IMR-90 (cell line): ENCODE measurements at regions not wholly inside any gene's neighbourhood (a gene's known extent, or its start where the extent isn't known, plus 50 kb on each side); places are given as distances from the start of the nearest gene placed in this dataset.

Experiments used
- ATAC-seq: fragments of 200-7000 bp; cut with Tn5 transposase; 2 replicates; pipeline ENCODE4 v1.9.1; 2020; ENCODE audit warnings: low read depth, mild to moderate bottlenecking, moderate library complexity
- BruUV-seq: library from RNA; stranded (reverse); fragments of 400-500 nt; replicated peaks from 2 replicates; lab custom pipeline; 2021; lab: Mats Ljungman, UMichigan
- CTCF ChIA-PET: fragments of 300-600 bp; formaldehyde crosslinking; extraction: SDS; loops from one replicate; lab custom pipeline; 2021; ENCODE audit warnings: antibody characterized with exemption; lab: Yijun Ruan, JAX
- POLR2A ChIA-PET: fragments of 300-600 bp; sonication (Branson Sonifier 250); formaldehyde crosslinking; loops from one replicate; lab custom pipeline; 2022; ENCODE audit warnings: antibody characterized with exemption; ENCODE audit not compliant: unreplicated experiment; lab: Charles Lee
- DNase-seq: peaks from one replicate; pipeline ENCODE4 v3.0.0; 2013
- H2AFZ ChIP-seq: replicated peaks from 2 replicates; pipeline ENCODE3; 2013; ENCODE audit warnings: low read length, mild to moderate bottlenecking; ENCODE audit not compliant: poor library complexity
- H2AK5ac ChIP-seq: 2 replicates; pipeline ENCODE4 v1.6.1; 2013; ENCODE audit warnings: low read depth, low read length, inconsistent platforms
- H2AK9ac ChIP-seq: replicated peaks from 2 replicates; pipeline ENCODE3; 2013; ENCODE audit warnings: mild to moderate bottlenecking, low read depth, low read length, moderate library complexity; ENCODE audit not compliant: poor library complexity
- H2BK120ac ChIP-seq: 2 replicates; pipeline ENCODE4 v1.6.1; 2013; ENCODE audit warnings: low read depth, low read length, inconsistent platforms
- H2BK15ac ChIP-seq: 3 replicates; pipeline ENCODE4 v1.6.1; 2013; ENCODE audit warnings: low read depth, low read length, inconsistent platforms
- H2BK20ac ChIP-seq: 2 replicates; pipeline ENCODE4 v1.6.1; 2013; ENCODE audit warnings: low read depth, mild to moderate bottlenecking, inconsistent platforms, low read length, moderate library complexity
- H2BK5ac ChIP-seq: 2 replicates; pipeline ENCODE4 v1.6.1; 2013; ENCODE audit warnings: mild to moderate bottlenecking, low read depth, low read length, inconsistent platforms; ENCODE audit not compliant: poor library complexity, severe bottlenecking
- H3K14ac ChIP-seq: replicated peaks from 2 replicates; pipeline ENCODE4 v1.6.1; 2013; ENCODE audit warnings: low read depth, low read length, inconsistent platforms
- H3K18ac ChIP-seq: 2 replicates; pipeline ENCODE4 v1.6.1; 2013; ENCODE audit warnings: low read depth, low read length, control low read depth
- H3K23ac ChIP-seq: 2 replicates; pipeline ENCODE4 v1.6.1; 2013; ENCODE audit warnings: low read depth, low read length, inconsistent platforms
- H3K27ac ChIP-seq: 2 replicates; pipeline ENCODE4 v1.5.1; 2013; ENCODE audit warnings: mild to moderate bottlenecking, control low read depth, low read length; ENCODE audit not compliant: insufficient read depth
- H3K27me3 ChIP-seq: 2 replicates; pipeline ENCODE4 v1.6.1; 2013; ENCODE audit warnings: low read length; ENCODE audit not compliant: control insufficient read depth, insufficient read depth
- H3K36me3 ChIP-seq: 2 replicates; pipeline ENCODE4 v1.6.1; 2013; ENCODE audit warnings: low read length, mixed read lengths; ENCODE audit not compliant: control insufficient read depth, insufficient read depth
- H3K4ac ChIP-seq: 2 replicates; pipeline ENCODE4 v1.6.1; 2013; ENCODE audit warnings: low read depth, low read length, inconsistent platforms
- H3K4me1 ChIP-seq: 2 replicates; pipeline ENCODE4 v1.6.1; 2013; ENCODE audit warnings: low read length, mixed read lengths; ENCODE audit not compliant: control insufficient read depth, insufficient read depth
- H3K4me2 ChIP-seq: 2 replicates; pipeline ENCODE4 v1.6.1; 2013; ENCODE audit warnings: low read depth, mild to moderate bottlenecking, control low read depth, low read length, moderate library complexity
- H3K4me3 ChIP-seq: 2 replicates; pipeline ENCODE4 v1.5.1; 2013; ENCODE audit warnings: low read depth, mild to moderate bottlenecking, control low read depth, low read length, moderate library complexity; ENCODE audit not compliant: insufficient read depth
- H3K56ac ChIP-seq: 2 replicates; pipeline ENCODE4 v1.6.1; 2013; ENCODE audit warnings: low read length, inconsistent platforms; ENCODE audit not compliant: insufficient read depth; ENCODE audit errors: extremely low read depth
- H3K79me1 ChIP-seq, 2 experiments: 2 replicates each; pipeline ENCODE4 v1.6.1; 2013; ENCODE audit warnings: low read length in 2 of 2, inconsistent platforms in 1 of 2, low read depth in 1 of 2
- H3K9ac ChIP-seq: 2 replicates; pipeline ENCODE4 v1.6.1; 2013; ENCODE audit warnings: low read depth, low read length, control low read depth
- H3K9me1 ChIP-seq: 2 replicates; pipeline ENCODE4 v1.6.1; 2013; ENCODE audit warnings: low read length, inconsistent platforms; ENCODE audit not compliant: insufficient read depth
- H3K9me3 ChIP-seq: 2 replicates; pipeline ENCODE4 v1.6.1; 2013; ENCODE audit warnings: low read length; ENCODE audit not compliant: control insufficient read depth, insufficient read depth
- H4K20me1 ChIP-seq: 2 replicates; pipeline ENCODE4 v1.6.1; 2013; ENCODE audit warnings: low read length, inconsistent platforms; ENCODE audit not compliant: insufficient read depth
- H4K5ac ChIP-seq: 2 replicates; pipeline ENCODE4 v1.6.1; 2013; ENCODE audit warnings: mild to moderate bottlenecking, low read depth, low read length, control low read depth
- H4K8ac ChIP-seq, 2 experiments: 2 replicates each; pipeline ENCODE4 v1.6.1; 2013; ENCODE audit warnings: low read depth in 2 of 2, low read length in 2 of 2, control low read depth in 1 of 2, inconsistent platforms in 1 of 2
- H4K91ac ChIP-seq: 2 replicates; pipeline ENCODE4 v1.6.1; 2013; ENCODE audit warnings: low read depth, low read length, inconsistent platforms; ENCODE audit not compliant: insufficient read depth
- BHLHE40 ChIP-seq: fragments of 150-350 bp; IDR thresholded peaks from 2 replicates; pipeline ENCODE4 v1.6.1; 2016; ENCODE audit warnings: mild to moderate bottlenecking, low read depth, low read length
- CEBPB ChIP-seq: IDR thresholded peaks from 2 replicates; pipeline ENCODE4 v1.6.1; 2012; ENCODE audit warnings: low read depth, low read length, improper control_type of control experiment
- CHD1 ChIP-seq: IDR thresholded peaks from 2 replicates; pipeline ENCODE4 v1.6.1; 2012; ENCODE audit warnings: low read depth, low read length, improper control_type of control experiment
- CTCF ChIP-seq: conservative IDR thresholded peaks from 2 replicates; pipeline ENCODE4 v1.5.1; 2012; ENCODE audit warnings: mild to moderate bottlenecking, low read depth, low read length, improper control_type of control experiment
- ELK1 ChIP-seq: fragments of 150-350 bp; IDR thresholded peaks from 2 replicates; pipeline ENCODE4 v1.6.1; 2016; ENCODE audit warnings: low read depth, mild to moderate bottlenecking, low read length, moderate library complexity, borderline replicate concordance
- FOS ChIP-seq: fragments of 150-350 bp; IDR thresholded peaks from 2 replicates; pipeline ENCODE4 v1.6.1; 2016; ENCODE audit warnings: low read depth, low read length
- MAFK ChIP-seq: IDR thresholded peaks from 2 replicates; pipeline ENCODE4 v1.6.1; 2012; ENCODE audit warnings: low read depth, low read length, improper control_type of control experiment
- MAZ ChIP-seq: IDR thresholded peaks from 2 replicates; pipeline ENCODE4 v1.6.1; 2012; ENCODE audit warnings: low read depth, mild to moderate bottlenecking, low read length, improper control_type of control experiment, moderate library complexity, borderline replicate concordance
- MXI1 ChIP-seq: IDR thresholded peaks from 2 replicates; pipeline ENCODE4 v1.6.1; 2012; ENCODE audit warnings: low read depth, mild to moderate bottlenecking, low read length, moderate library complexity, borderline replicate concordance
- NFE2L2 ChIP-seq: fragments of 150-350 bp; IDR thresholded peaks from 2 replicates; pipeline ENCODE4 v1.6.1; 2016; ENCODE audit warnings: low read depth, mild to moderate bottlenecking, low read length
- POLR2A ChIP-seq: IDR thresholded peaks from 2 replicates; pipeline ENCODE4 v1.6.1; 2012; ENCODE audit warnings: mild to moderate bottlenecking, low read depth, low read length
- RAD21 ChIP-seq: IDR thresholded peaks from 2 replicates; pipeline ENCODE4 v1.6.1; 2012; ENCODE audit warnings: low read length, improper control_type of control experiment
- RCOR1 ChIP-seq: IDR thresholded peaks from 2 replicates; pipeline ENCODE4 v1.6.1; 2012; ENCODE audit warnings: mild to moderate bottlenecking, low read length, improper control_type of control experiment; ENCODE audit not compliant: insufficient replicate concordance
- RFX5 ChIP-seq: IDR thresholded peaks from 2 replicates; pipeline ENCODE4 v1.8.0; 2012; ENCODE audit warnings: low read depth, mild to moderate bottlenecking, low read length, moderate library complexity
- SMC3 ChIP-seq: fragments of 150-350 bp; IDR thresholded peaks from 2 replicates; pipeline ENCODE4 v1.6.1; 2016; ENCODE audit warnings: low read depth, mild to moderate bottlenecking, antibody characterized with exemption, low read length, moderate library complexity
- USF2 ChIP-seq: fragments of 150-350 bp; IDR thresholded peaks from 2 replicates; pipeline ENCODE4 v1.6.1; 2017; ENCODE audit warnings: mild to moderate bottlenecking, antibody characterized with exemption, low read length, low read depth
- WGBS, 2 experiments: methylation state at CpG; one replicate each; pipeline versions ENCODE4 v1.1.5 to v1.1.7; 2013; ENCODE audit warnings: missing lambda C conversion rate in 2 of 2; ENCODE audit not compliant: insufficient read length in 1 of 2; ENCODE audit errors: extremely low coverage in 2 of 2; 5-methylcytosine and 5-hydroxymethylcytosine counted together
- dilution Hi-C: fragments of 300-500 bp; cut with HindIII; formaldehyde crosslinking; loops from one replicate; pipeline ENCODE4 v1.14.3; 2018; ENCODE audit warnings: low sequenced_read_pairs; ENCODE audit not compliant: unreplicated experiment
- in situ Hi-C: fragments of 300-500 bp; cut with MboI; formaldehyde crosslinking; loops from 3 replicates; pipeline ENCODE4 v1.14.3; 2019; ENCODE audit warnings: low sequenced_read_pairs, inconsistent platforms, mixed read lengths
- intact Hi-C: fragments of 100-400 bp; cut with micrococcal nuclease; formaldehyde crosslinking; loops from 2 replicates; pipeline ENCODE4 v1.10.0; 2022

GRCh38 chr9:103627731-103628130 lies 466.4 kb upstream of the SMC2 start:
- no peak overlapping the region for H3K9ac ChIP-seq
- H2AK5ac ChIP-seq = no peak overlapping the region
- no peak overlapping the region for H3K14ac ChIP-seq
- no CpG with 5 or more reads among the region's 1 CpG for WGBS, 2 experiments
- no peaks in the 10 kb centered on the region for H3K9me1 ChIP-seq
- TF ChIP-seq CTCF (no peak), MAZ (no peak), RAD21 (no peak), BHLHE40 (no peak), MAFK (no peak), CHD1 (no peak), RFX5 (no peak), ELK1 (no peak), SMC3 (no peak), NFE2L2 (no peak), POLR2A (no peak), MXI1 (no peak), USF2 (no peak), FOS (no peak), CEBPB (no peak), RCOR1 (no peak)
- no peaks in the 10 kb centered on the region for H3K36me3 ChIP-seq
- H3K18ac ChIP-seq = no peak overlapping the region
- H3K4me1 ChIP-seq = no peaks in the 10 kb centered on the region
- H2BK120ac ChIP-seq = no peak overlapping the region
- no peak overlapping the region for H3K4me3 ChIP-seq
- H2BK20ac ChIP-seq = no peak overlapping the region
- no peak overlapping the region for H3K23ac ChIP-seq
- no peaks in the 10 kb centered on the region for H4K20me1 ChIP-seq
- ChIA-PET CTCF (no interaction called here), POLR2A (no interaction called here)
- no peak overlapping the region for H3K4me2 ChIP-seq
- no peak overlapping the region for H3K56ac ChIP-seq
- H3K27ac ChIP-seq = no peak overlapping the region
- no peak overlapping the region for H3K4ac ChIP-seq
- no peak overlapping the region for H2BK5ac ChIP-seq
- H4K8ac ChIP-seq = no peak overlapping the region
- no peaks in the 10 kb centered on the region for H3K79me1 ChIP-seq
- H3K9me3 ChIP-seq = peaks cover 4% of the 10 kb centered on the region; the same call in 1 of the 2 replicates
- H2AFZ ChIP-seq = no peak overlapping the region
- in situ Hi-C loops = no loop called here
- DNase-seq (no peak), ATAC-seq (no peak)
- no peak overlapping the region for H4K5ac ChIP-seq
- no peak overlapping the region for H2BK15ac ChIP-seq
- no TSS peak for BruUV-seq
- dilution Hi-C loops = no loop called here
- H4K91ac ChIP-seq = no peak overlapping the region
- H3K27me3 ChIP-seq = no peaks in the 10 kb centered on the region
- H2AK9ac ChIP-seq = no peak overlapping the region
- intact Hi-C loops = no loop called here
